D721Med (cell line): ENCODE measurements at regions not wholly inside any gene's neighbourhood (a gene's known extent, or its start where the extent isn't known, plus 50 kb on each side); places are given as distances from the start of the nearest gene placed in this dataset.

Source experiments
- DNase-seq: peaks from one replicate; pipeline ENCODE4 v3.0.0; 2011; ENCODE audit warnings: low spot score; ENCODE audit not compliant: insufficient read length
- FAIRE-seq: peaks from 2 replicates; lab custom pipeline; 2011; peaks lifted over from hg19 to GRCh38; lab: Jason Lieb, UNC
- TF ChIP-seq, protein P1 (sequence below): IDR thresholded peaks from 2 replicates; pipeline ENCODE4 v1.5.1; 2012; ENCODE audit warnings: mild to moderate bottlenecking, control low read depth; ENCODE audit not compliant: insufficient read depth; ENCODE audit errors: missing control alignments

DNA sequence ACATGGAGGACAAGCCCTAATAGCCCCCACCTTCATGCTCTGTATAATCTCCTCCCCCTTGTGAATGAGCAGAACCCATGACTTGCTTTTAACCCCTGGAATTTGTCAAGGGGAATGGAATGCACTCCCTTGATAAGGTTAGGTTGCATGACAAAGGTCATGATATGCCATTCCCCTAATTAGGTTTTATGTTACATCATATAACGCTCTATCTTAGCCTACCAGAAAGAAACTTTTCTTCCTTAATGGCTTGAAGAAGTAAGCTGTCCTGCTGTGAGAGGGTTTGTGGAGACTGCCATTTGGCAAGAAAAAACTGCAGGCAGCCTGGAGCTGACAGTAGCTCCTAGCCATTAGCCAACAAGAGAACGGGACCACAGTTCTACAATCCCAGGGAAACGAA is 399.8 kb upstream of the MAD2L1 start:
- no peak for DNase-seq
- TF ChIP-seq, protein P1, sequence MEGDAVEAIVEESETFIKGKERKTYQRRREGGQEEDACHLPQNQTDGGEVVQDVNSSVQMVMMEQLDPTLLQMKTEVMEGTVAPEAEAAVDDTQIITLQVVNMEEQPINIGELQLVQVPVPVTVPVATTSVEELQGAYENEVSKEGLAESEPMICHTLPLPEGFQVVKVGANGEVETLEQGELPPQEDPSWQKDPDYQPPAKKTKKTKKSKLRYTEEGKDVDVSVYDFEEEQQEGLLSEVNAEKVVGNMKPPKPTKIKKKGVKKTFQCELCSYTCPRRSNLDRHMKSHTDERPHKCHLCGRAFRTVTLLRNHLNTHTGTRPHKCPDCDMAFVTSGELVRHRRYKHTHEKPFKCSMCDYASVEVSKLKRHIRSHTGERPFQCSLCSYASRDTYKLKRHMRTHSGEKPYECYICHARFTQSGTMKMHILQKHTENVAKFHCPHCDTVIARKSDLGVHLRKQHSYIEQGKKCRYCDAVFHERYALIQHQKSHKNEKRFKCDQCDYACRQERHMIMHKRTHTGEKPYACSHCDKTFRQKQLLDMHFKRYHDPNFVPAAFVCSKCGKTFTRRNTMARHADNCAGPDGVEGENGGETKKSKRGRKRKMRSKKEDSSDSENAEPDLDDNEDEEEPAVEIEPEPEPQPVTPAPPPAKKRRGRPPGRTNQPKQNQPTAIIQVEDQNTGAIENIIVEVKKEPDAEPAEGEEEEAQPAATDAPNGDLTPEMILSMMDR, result no peak
- no peak for FAIRE-seq

DNA sequence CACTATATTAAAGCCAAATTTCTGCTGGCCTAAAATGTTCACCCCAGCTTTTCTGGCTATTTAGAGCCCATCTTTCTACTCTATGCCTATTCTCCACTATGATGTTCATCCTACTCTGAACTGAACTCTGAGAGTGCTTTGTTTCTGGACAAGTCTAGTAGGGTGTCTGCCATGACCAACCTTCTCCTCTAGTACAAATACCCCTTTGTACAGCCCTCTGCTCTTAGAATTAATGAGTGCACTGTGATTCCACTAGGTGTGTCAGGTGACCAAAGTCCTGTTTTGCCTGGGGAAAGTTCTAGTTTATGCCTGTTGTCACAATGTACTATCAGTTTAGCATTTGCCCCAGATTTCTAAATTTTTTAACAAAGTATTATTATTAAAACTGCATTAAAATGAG is 388.1 kb upstream of the MAD2L1 start:
- no peak for DNase-seq
- TF ChIP-seq, protein P1, result no peak
- FAIRE-seq, result no peak

DNA sequence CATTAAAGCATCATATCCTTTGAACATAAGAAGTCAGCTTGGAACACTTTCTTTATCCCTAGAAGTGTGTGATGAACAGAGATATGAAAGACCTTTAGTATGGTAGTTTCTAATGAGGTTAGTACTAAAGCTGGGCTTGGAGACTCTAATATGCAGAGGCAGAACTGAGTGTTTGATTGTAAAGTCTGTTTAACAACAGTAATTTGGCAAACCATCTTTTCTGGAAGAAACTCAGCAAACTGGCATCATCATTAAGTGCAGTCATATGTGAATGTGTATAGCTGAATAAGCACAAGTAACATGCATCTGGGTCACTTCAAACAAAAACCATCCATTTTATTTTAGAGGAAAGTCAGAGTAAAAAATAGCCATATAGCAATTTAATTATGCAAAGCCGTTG is 385.9 kb upstream of the MAD2L1 start:
- no peak for FAIRE-seq
- TF ChIP-seq, protein P1, result no peak
- DNase-seq, result no peak

DNA sequence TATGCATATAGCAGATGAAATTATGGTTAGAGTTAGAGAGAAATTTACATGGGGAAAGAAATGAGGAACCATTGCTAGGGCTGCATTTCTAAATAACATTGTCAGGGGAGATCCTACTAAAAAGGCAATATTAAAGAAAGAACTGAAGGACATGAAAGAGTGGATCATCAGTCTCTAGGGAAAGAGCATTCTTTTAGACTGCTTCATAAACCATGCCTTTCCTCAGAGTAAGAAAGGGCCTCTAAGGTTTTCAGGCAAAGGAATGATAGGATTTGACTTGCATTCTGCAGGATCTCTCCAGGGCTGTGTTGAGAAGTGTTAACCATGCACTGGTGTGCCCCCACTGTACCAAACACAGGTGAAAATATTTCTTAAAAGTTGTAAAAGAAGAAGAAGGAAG is 385.4 kb upstream of the MAD2L1 start:
- no peak for FAIRE-seq
- TF ChIP-seq, protein P1, result no peak
- no peak for DNase-seq

DNA sequence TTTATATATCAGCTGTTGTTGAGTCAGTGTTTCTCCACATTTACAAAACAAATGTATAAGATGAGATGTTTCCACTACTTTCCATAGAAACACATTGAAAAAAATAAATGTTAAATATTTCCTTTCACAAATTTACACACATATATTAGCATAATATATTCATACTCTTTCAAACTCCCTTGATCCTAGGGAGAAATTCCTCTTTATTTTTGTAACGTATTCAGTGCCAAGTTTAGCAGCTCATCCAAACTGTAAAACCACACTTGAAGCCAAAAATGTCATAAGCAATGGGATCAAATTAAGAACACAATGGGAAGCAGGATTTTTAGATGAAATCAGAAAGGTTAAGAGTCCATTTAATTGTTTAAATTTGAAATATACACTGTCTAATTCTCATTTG is 381.1 kb upstream of the MAD2L1 start:
- no peak for DNase-seq
- TF ChIP-seq, protein P1, result no peak
- FAIRE-seq, result no peak

DNA sequence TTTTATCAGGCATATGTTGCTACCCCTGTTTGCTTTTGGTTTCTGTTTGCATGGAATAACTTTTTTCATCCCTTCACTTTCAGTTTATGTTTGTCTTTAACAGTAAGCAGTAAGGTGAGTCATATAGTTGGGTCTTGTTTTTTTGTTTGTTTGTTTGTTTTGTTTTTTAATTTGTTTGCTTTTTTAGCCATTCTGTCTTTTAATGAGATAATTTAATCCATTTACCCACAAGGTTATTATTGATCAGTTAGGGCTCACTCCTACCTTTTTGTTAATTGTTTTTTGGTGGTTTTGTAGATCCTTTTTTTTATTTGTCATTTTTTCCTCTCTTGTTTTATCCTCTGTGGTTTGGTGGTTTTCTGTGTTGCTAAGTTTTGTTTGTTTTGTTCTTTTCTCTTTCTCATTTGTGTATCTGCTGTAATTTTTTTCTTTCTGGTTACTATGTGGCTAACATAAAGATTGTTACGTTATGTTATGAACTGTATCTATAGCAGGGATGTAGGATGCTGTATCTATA is 379.5 kb upstream of the MAD2L1 start:
- no peak for FAIRE-seq
- DNase-seq, result no peak
- TF ChIP-seq, protein P1, result no peak

DNA sequence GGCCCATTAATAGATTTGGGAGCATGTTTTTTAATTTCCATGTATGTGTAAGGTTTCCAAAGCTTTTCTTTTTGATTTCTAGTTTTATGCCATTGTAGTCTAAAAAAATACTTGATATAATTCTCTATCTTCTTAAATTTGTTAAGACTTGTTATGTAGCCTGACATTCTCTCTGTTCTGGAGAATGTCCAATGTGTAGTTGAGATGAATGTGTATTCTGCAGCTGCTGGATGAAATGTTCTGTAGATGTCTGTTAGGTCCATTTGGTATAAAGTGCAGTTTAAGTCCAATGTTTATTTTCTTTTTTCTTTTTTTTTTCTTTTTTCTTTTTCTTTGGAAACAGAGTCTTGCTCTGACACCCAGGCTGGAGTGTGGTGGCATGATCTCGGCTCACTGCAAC is 378.5 kb upstream of the MAD2L1 start:
- DNase-seq (no peak), FAIRE-seq (no peak)
- TF ChIP-seq, protein P1, result no peak
